GM12875 (cell line): ENCODE measurements at regions not wholly inside any gene's neighbourhood (a gene's known extent, or its start where the extent isn't known, plus 50 kb on each side); places are given as distances from the start of the nearest gene placed in this dataset.

ENCODE experiments used
- H3K4me3 ChIP-seq: one replicate; pipeline ENCODE4 v1.5.1; 2011; ENCODE audit warnings: low read depth, low read length, control low read depth
- CTCF ChIP-seq: IDR thresholded peaks from 2 replicates; pipeline ENCODE4 v1.5.1; 2011; ENCODE audit warnings: low read depth, mild to moderate bottlenecking, control low read depth, inconsistent platforms, low read length, moderate library complexity, borderline replicate concordance; ENCODE audit not compliant: insufficient read depth

- H3K4me3 ChIP-seq: no peak overlapping the region
- no peak for TF ChIP-seq CTCF
Measured at GRCh38 chr14:85466678-85467077, 63.3 kb upstream of the FLRT2 start.

- TF ChIP-seq CTCF: no peak
- H3K4me3 ChIP-seq: no peak overlapping the region
Measured at GRCh38 chr14:85468816-85469215, 61.1 kb upstream of the FLRT2 start.

- H3K4me3 ChIP-seq: no peak overlapping the region
- no peak for TF ChIP-seq CTCF
Measured at GRCh38 chr14:85471156-85471555, 58.8 kb upstream of the FLRT2 start.

- no peak for TF ChIP-seq CTCF
Measured at GRCh38 chr14:85471744-85472143, 58.2 kb upstream of the FLRT2 start.

GRCh38 chr14:85474431-85474830 lies 55.5 kb upstream of the FLRT2 start:
- no peak overlapping the region for H3K4me3 ChIP-seq

More at GRCh38 chr14:85471744-85472143, 58.2 kb upstream of the FLRT2 start:
- no peak overlapping the region for H3K4me3 ChIP-seq

GRCh38 chr14:85475113-85475512 lies 54.8 kb upstream of the FLRT2 start:
- no peak for TF ChIP-seq CTCF
- no peak overlapping the region for H3K4me3 ChIP-seq

More at GRCh38 chr14:85474431-85474830, 55.5 kb upstream of the FLRT2 start:
- TF ChIP-seq CTCF: no peak

- no peak for TF ChIP-seq CTCF
- H3K4me3 ChIP-seq: no peak overlapping the region
Measured at GRCh38 chr14:85479306-85479705, 50.6 kb upstream of the FLRT2 start.
